Heart left ventricle (tissue), 16 donors: ENCODE measurements at regions not wholly inside any gene's neighbourhood (a gene's known extent, or its start where the extent isn't known, plus 50 kb on each side); places are given as distances from the start of the nearest gene placed in this dataset.
"Not testable (repeated sequence)": the region's sequence is repeated elsewhere in the genome, so short reads cannot be mapped to it uniquely, and the experiment has no call there.

ENCODE experiments used
- ATAC-seq, 4 donors: fragments of 200-7000 bp; cut with Tn5 transposase; one replicate each; pipeline ENCODE4 v1.9.1; 2020 to 2022; ENCODE audit warnings: moderate library complexity in 4 of 4, mild to moderate bottlenecking in 3 of 4, moderate number of reproducible peaks in 1 of 4
- DNase-seq, 5 donors: peaks; one replicate each; pipeline ENCODE4 v3.0.0-alpha.2; 2020
- H3K27ac ChIP-seq, 12 donors: fragments of 200-600 bp; sonication (generic) in 4 of 12; one replicate each; pipeline versions ENCODE4 v1.5.0 to v1.8.0; 2016 to 2022; ENCODE audit warnings: mild to moderate bottlenecking in 2 of 12
- H3K27me3 ChIP-seq, 9 donors: fragments of 200-600 bp; sonication (generic) in 2 of 9; one replicate each; pipeline versions ENCODE4 v1.5.1 to v1.8.0; 2016 to 2022; ENCODE audit warnings: mild to moderate bottlenecking in 3 of 9
- H3K36me3 ChIP-seq, 9 donors: fragments of 200-600 bp; sonication (generic) in 2 of 9; one replicate each; pipeline versions ENCODE4 v1.5.0 to v1.8.0; 2018 to 2022; ENCODE audit warnings: mild to moderate bottlenecking in 2 of 9
- H3K4me1 ChIP-seq, 12 donors: fragments of 200-600 bp; sonication (generic) in 4 of 12; one replicate each; pipeline versions ENCODE4 v1.5.0 to v1.8.0; 2016 to 2022; ENCODE audit warnings: mild to moderate bottlenecking in 3 of 12
- H3K4me3 ChIP-seq, 12 donors: fragments of 200-600 bp; sonication (generic) in 4 of 12; one replicate each; pipeline versions ENCODE4 v1.5.0 to v1.8.0; 2017 to 2022; ENCODE audit warnings: mild to moderate bottlenecking in 9 of 12, moderate library complexity in 4 of 12
- H3K9me3 ChIP-seq, 12 donors: fragments of 200-600 bp; sonication (generic) in 4 of 12; one replicate each; pipeline versions ENCODE4 v1.5.0 to v1.8.0; 2016 to 2022; ENCODE audit warnings: mild to moderate bottlenecking in 1 of 12
- POLR2A ChIP-seq, 2 donors: fragments of 450-650 bp; IDR thresholded peaks; one replicate each; pipeline ENCODE4 v1.6.1; 2017; ENCODE audit warnings: antibody characterized with exemption in 2 of 2, mild to moderate bottlenecking in 2 of 2, moderate library complexity in 2 of 2
- WGBS, 4 donors: extraction: QIAGEN DNeasy Blood & Tissue Kit in 2 of 4; methylation state at CpG; one replicate each; pipeline versions ENCODE4 v1.1.5 to v1.1.7; 2013 to 2018; 5-methylcytosine and 5-hydroxymethylcytosine counted together
- intact Hi-C, 10 donors: fragments of 100-400 bp; cut with DNase I; formaldehyde crosslinking; loops; one replicate each; pipeline versions ENCODE4 v1.11.1 to v1.14.2; 2022
- TF ChIP-seq, protein P1 (sequence below), 12 donors: fragments of 200-600 bp; sonication (generic) in 4 of 12; IDR thresholded peaks; one replicate each; pipeline versions ENCODE4 v1.5.0 to v1.8.0; 2018 to 2022; ENCODE audit warnings: antibody characterized with exemption in 12 of 12, mild to moderate bottlenecking in 5 of 12
- donor health status: ischemic (EF 13 %, LVEDD 7.1; RV severe dilation, severe dysfunction).
- donor health status: healthy with polysubstance abuse.
- donor health status: DM: no; HTN: yes; CAD: no.
- donor health status: DM: no; HTN: no; CAD: no.
- donor health status: ischemic (EF 25% LVEDD 6.9; RV normal size, moderate dysfunction).
- donor health status: ischemic (EF 25% LVEDD 5.7; RV mildly dilated, moderate dysfunction).
- donor health status: healthy.
- donor health status: DM: yes; HTN: yes; CAD: no.
- donor health status: ischemic (EF 35%, LVEDD 5.7; RV mildly dilated, moderate dysfunction).
- donor health status: nonischemic (EF 11% LVEDD 7.7; RV severe dilation, severe dysfunction).
- donor health status: DM: yes; HTN: yes; CAD: no.
- donor health status: PGD.
- donor health status: ischemic (EF 29% LVEDD 5.4; RV normal size, mild dysfunction).
- donor health status: nonischemic (EF 23%, LVEDD 6.1; RV moderate dilation, normal function).

DNA sequence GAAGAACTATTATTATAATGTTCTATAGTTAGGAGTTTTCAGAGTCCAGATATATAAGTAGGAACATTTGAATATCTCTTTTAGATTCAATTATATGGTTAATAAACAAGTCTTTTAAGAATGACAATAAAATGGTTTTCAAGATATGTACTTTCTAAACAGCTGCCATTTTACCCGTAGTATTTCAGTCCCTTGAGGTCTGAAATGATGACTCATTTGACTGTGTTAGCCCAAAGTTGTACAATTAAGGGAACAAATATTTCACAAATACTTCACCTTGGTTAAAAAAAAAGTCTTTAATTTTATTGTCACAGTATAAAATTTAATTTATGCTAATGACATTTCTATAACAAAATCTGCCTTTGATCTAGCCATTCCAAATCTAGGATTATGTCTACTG lies 91.6 kb upstream of the TANK start:
- intact Hi-C loops: loop anchor here in 3 of 10 donors (10.0 kb wide), 3 partner anchors 96 to 964 kb away; partner anchors contain the start of genes RBMS1 (in 1 of the 3) and TANK (in 1 of the 3)
- WGBS, 4 donors: 38 to 53% (median 44%) methylated on average over 1 of the region's 1 CpG
- no peak overlapping the region for H3K4me3 ChIP-seq

DNA sequence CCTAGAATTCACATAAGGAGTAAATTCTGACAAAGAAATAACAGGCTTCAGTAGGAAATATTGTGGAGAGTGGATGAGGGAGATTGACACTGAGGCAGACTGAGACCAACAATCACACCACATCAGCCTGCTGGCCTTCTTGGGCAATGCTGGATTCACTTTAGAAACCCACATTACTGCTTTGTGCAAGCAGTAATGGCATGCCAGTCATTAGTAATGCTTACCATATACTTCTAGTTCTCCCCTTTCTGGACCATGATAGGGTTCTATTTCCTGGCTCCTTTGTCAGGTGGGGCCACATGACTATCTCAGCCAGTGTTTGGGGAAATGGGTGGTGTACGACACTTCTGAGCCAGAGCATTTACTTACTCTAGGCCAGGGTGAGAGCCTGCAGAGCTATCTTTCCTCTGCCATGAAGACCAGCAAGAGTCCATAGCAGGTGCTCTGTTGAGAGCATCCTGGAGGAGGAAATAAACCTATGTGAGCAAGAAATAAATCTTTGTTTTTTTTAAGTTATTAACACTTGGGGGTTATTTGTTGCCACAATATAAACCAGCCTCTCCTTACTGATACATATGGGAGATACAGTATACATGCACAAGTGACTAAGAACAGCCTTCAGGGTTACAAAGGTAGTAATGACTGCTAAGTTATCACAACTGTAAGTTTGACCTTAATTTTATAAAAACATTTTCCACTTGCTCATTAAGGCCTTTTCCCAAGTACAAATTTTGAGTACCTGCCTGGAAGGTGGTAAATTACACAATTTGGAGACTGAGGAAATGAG lies 89.3 kb upstream of the TANK start:
- H3K9me3 ChIP-seq: no peaks in the 10 kb centered on the region
- TF ChIP-seq, protein P1, sequence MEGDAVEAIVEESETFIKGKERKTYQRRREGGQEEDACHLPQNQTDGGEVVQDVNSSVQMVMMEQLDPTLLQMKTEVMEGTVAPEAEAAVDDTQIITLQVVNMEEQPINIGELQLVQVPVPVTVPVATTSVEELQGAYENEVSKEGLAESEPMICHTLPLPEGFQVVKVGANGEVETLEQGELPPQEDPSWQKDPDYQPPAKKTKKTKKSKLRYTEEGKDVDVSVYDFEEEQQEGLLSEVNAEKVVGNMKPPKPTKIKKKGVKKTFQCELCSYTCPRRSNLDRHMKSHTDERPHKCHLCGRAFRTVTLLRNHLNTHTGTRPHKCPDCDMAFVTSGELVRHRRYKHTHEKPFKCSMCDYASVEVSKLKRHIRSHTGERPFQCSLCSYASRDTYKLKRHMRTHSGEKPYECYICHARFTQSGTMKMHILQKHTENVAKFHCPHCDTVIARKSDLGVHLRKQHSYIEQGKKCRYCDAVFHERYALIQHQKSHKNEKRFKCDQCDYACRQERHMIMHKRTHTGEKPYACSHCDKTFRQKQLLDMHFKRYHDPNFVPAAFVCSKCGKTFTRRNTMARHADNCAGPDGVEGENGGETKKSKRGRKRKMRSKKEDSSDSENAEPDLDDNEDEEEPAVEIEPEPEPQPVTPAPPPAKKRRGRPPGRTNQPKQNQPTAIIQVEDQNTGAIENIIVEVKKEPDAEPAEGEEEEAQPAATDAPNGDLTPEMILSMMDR (IDR thresholded peaks at IDR 0.05): no peak
- no peak for TF ChIP-seq POLR2A (IDR thresholded peaks at IDR 0.05)
- H3K27me3 ChIP-seq: no peaks in the 10 kb centered on the region
- no peak overlapping the region for H3K4me3 ChIP-seq
- intact Hi-C loops: no loop called here
- no peak for DNase-seq
- ATAC-seq: no peak
- H3K4me1 ChIP-seq: peaks cover 0 to 4% (median 0%) of the 10 kb centered on the region in 12 donors
- H3K27ac ChIP-seq: no peak overlapping the region
- no peaks in the 10 kb centered on the region for H3K36me3 ChIP-seq
- WGBS, 4 donors: 70 to 91% (median 84%) methylated on average over 1 of the region's 1 CpG

More for the DNA sequence above, 91.6 kb upstream of the TANK start:
- Histone ChIP-seq H3K4me1 (peaks cover 0 to 4% (median 0%) of the 10 kb centered on the region in 12 donors), H3K27me3 (no peaks in the 10 kb centered on the region), H3K27ac (no peak overlapping the region), H3K9me3 (no peaks in the 10 kb centered on the region), H3K36me3 (no peaks in the 10 kb centered on the region)
- no peak for ATAC-seq
- no peak for DNase-seq
- TF ChIP-seq, protein P1 (IDR thresholded peaks at IDR 0.05): no peak
- TF ChIP-seq POLR2A (IDR thresholded peaks at IDR 0.05): no peak

DNA sequence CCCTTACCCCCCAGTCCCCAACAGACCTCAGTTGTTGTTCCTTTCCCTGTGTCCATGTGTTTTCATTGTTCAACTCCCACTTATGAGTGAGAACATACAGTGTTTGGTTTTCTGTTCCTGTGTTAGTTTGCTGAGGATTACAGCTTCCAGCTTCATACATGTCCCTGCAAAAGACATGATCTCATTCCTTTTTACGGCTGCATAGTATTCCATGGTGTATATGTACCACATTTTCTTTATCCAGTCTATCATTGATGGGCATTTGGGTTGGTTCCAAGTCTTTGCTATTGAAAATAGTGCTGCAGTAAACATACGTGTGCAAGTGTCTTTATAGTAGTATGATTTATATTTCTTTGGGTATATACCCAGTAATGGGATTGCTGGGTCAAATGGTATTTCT lies 87.8 kb upstream of the TANK start:
- DNase-seq, H3K4me3 ChIP-seq, H3K9me3 ChIP-seq, H3K27me3 ChIP-seq, H3K36me3 ChIP-seq, ATAC-seq, H3K27ac ChIP-seq, intact Hi-C loops: not testable (repeated sequence)
- H3K4me1 ChIP-seq: peaks cover 0 to 13% (median 5%) of the 10 kb centered on the region in 12 donors
- WGBS, 4 donors: 95 to 98% (median 96%) methylated on average over 2 of the region's 2 CpGs

DNA sequence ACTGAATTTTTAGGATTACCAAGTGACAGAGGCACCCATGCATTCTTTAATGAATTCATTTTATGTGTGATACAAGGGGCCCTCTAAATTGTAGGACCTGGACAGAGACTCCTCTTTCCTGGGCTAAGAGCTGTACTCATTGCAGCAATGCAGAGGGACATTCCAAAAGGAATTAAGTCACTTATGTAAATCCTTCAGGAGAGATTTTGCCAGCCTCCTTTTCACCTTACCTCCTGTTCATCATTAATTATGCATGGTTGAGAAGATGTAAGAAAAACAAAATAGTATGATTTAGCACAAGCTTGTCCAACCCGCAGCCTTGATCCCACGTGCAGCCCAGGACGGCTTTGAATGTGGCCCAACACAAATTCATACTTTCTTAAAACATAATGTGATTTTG lies 84.5 kb upstream of the TANK start:
- Histone ChIP-seq H3K4me1 (peaks cover 0 to 29% (median 10%) of the 10 kb centered on the region in 12 donors), H3K4me3 (no peak overlapping the region), H3K27me3 (no peaks in the 10 kb centered on the region), H3K27ac (no peak overlapping the region), H3K9me3 (no peaks in the 10 kb centered on the region), H3K36me3 (no peaks in the 10 kb centered on the region)
- TF ChIP-seq, protein P1 (IDR thresholded peaks at IDR 0.05): no peak
- no peak for TF ChIP-seq POLR2A (IDR thresholded peaks at IDR 0.05)
- DNase-seq: no peak
- intact Hi-C loops: no loop called here
- 95 to 98% (median 97%) methylated on average over 3 of the region's 3 CpGs for WGBS, 4 donors
- no peak for ATAC-seq
